Erythroblast (primary cell): ENCODE measurements at regions not wholly inside any gene's neighbourhood (a gene's known extent, or its start where the extent isn't known, plus 50 kb on each side); places are given as distances from the start of the nearest gene placed in this dataset.

Experiments
- GATA1 ChIP-seq: IDR thresholded peaks from 2 replicates; pipeline ENCODE4 v1.6.1; 2011; ENCODE audit warnings: low read depth, mild to moderate bottlenecking, control low read depth, low read length, moderate library complexity
- POLR2A ChIP-seq: IDR thresholded peaks from 2 replicates; pipeline ENCODE4 v1.6.1; 2011; ENCODE audit warnings: mild to moderate bottlenecking, low read length

- no peak for TF ChIP-seq POLR2A
- TF ChIP-seq GATA1, result no peak
These were observed 94.7 kb upstream of the L3MBTL4 start for GRCh38 chr18:6509417-6509816.
